Nephron progenitor cell (in vitro differentiated cells): ENCODE measurements at regions not wholly inside any gene's neighbourhood (a gene's known extent, or its start where the extent isn't known, plus 50 kb on each side); places are given as distances from the start of the nearest gene placed in this dataset.

Experiments
- DNase-seq: peaks from one replicate; pipeline ENCODE4 v3.0.0; 2021
- H3K27ac Mint-ChIP-seq: 2 replicates; pipeline ENCODE4 v1.8.0; 2021; ENCODE audit warnings: mild to moderate bottlenecking, moderate library complexity, mixed read lengths
- H3K27me3 Mint-ChIP-seq: 2 replicates; pipeline ENCODE4 v1.8.0; 2021; ENCODE audit warnings: mild to moderate bottlenecking, low read depth, mixed read lengths; ENCODE audit not compliant: poor library complexity
- H3K36me3 Mint-ChIP-seq: 2 replicates; pipeline ENCODE4 v1.8.0; 2021; ENCODE audit warnings: low read depth, mixed read lengths
- H3K4me1 Mint-ChIP-seq: 2 replicates; pipeline ENCODE4 v1.8.0; 2021; ENCODE audit warnings: mixed read lengths
- H3K4me3 Mint-ChIP-seq: 2 replicates; pipeline ENCODE4 v1.8.0; 2021; ENCODE audit warnings: mild to moderate bottlenecking, moderate library complexity, mixed read lengths
- H3K9me3 Mint-ChIP-seq: 2 replicates; pipeline ENCODE4 v1.8.0; 2021; ENCODE audit warnings: mild to moderate bottlenecking, moderate library complexity, mixed read lengths
- TF ChIP-seq, protein P1 (sequence below): fragments of 200-600 bp; sonication (generic); IDR thresholded peaks from 2 replicates; pipeline ENCODE4 v1.5.0; 2021; ENCODE audit warnings: antibody characterized with exemption

DNA sequence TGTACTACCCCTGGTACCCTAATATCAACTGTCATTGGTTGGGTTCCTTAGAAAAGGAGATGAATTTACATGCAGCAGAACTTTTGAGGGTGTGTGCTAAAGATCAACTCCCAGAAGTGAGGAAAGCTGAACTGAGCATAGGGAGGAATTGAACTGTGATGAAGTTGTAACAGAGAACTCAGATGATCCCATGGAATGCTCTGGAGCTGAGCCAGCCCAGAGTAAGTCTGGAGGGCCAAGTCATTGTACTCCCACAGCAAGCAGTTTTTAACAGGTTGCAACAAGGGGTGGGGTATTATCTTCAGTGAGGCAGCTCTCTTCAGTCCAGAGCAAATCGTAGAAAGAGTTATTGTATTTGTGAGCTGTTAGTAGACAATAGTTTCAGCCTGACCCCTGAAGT is 572.3 kb downstream of the PYDC2 start:
- TF ChIP-seq, protein P1, sequence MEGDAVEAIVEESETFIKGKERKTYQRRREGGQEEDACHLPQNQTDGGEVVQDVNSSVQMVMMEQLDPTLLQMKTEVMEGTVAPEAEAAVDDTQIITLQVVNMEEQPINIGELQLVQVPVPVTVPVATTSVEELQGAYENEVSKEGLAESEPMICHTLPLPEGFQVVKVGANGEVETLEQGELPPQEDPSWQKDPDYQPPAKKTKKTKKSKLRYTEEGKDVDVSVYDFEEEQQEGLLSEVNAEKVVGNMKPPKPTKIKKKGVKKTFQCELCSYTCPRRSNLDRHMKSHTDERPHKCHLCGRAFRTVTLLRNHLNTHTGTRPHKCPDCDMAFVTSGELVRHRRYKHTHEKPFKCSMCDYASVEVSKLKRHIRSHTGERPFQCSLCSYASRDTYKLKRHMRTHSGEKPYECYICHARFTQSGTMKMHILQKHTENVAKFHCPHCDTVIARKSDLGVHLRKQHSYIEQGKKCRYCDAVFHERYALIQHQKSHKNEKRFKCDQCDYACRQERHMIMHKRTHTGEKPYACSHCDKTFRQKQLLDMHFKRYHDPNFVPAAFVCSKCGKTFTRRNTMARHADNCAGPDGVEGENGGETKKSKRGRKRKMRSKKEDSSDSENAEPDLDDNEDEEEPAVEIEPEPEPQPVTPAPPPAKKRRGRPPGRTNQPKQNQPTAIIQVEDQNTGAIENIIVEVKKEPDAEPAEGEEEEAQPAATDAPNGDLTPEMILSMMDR: no peak
- H3K27ac Mint-ChIP-seq: no peak overlapping the region
- H3K27me3 Mint-ChIP-seq: no peaks in the 10 kb centered on the region
- DNase-seq: no peak
- no peak overlapping the region for H3K4me3 Mint-ChIP-seq
- H3K36me3 Mint-ChIP-seq: no peaks in the 10 kb centered on the region
- H3K4me1 Mint-ChIP-seq: no peaks in the 10 kb centered on the region
- no peaks in the 10 kb centered on the region for H3K9me3 Mint-ChIP-seq

DNA sequence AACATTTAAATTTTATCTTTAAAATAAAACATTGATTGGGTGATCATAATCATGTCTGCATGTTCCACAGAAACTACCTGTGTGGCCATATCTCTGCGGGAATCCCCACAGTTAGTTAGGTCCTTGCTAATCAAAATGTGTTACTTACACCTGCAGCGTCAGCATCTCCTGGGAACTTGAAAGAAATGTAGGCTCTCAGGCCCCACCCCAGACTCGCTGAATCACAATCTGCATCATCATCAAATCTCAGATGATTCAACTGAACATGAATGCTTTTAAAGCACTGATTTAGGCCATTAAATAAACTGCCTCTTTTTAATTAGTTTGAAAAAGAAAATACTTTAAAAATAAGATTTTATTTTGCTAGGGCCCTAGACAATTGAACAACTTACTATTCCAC is 577.8 kb downstream of the PYDC2 start:
- no peak for DNase-seq
- H3K9me3 Mint-ChIP-seq: no peaks in the 10 kb centered on the region
- no peaks in the 10 kb centered on the region for H3K36me3 Mint-ChIP-seq
- TF ChIP-seq, protein P1: no peak
- H3K4me3 Mint-ChIP-seq: no peak overlapping the region
- H3K27ac Mint-ChIP-seq: no peak overlapping the region
- H3K27me3 Mint-ChIP-seq: peaks cover 3% of the 10 kb centered on the region
- H3K4me1 Mint-ChIP-seq: no peaks in the 10 kb centered on the region

DNA sequence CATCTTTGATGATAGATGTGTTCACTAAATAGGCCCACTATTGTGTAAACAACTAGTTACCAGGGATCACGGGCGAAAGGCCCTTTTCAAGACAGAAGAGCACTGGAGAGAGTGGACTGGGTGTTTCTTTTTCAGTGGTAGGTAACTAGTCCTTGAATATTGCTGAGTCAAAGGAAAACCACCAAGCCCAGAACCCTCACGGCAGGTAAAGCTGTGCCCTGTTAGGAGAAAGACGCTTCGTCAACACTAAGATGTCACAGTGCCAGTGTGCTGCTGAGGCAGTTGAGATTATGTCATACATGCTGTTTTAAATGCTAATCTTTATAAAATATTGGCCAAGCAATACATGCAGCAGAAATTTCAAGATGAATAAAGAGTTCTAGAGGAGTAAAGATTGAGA is 578.6 kb downstream of the PYDC2 start:
- TF ChIP-seq, protein P1: no peak
- peaks cover 1% of the 10 kb centered on the region for H3K9me3 Mint-ChIP-seq
- H3K4me1 Mint-ChIP-seq: no peaks in the 10 kb centered on the region
- peaks cover 3% of the 10 kb centered on the region for H3K27me3 Mint-ChIP-seq
- no peak overlapping the region for H3K27ac Mint-ChIP-seq
- H3K36me3 Mint-ChIP-seq: no peaks in the 10 kb centered on the region
- H3K4me3 Mint-ChIP-seq: no peak overlapping the region
- no peak for DNase-seq

DNA sequence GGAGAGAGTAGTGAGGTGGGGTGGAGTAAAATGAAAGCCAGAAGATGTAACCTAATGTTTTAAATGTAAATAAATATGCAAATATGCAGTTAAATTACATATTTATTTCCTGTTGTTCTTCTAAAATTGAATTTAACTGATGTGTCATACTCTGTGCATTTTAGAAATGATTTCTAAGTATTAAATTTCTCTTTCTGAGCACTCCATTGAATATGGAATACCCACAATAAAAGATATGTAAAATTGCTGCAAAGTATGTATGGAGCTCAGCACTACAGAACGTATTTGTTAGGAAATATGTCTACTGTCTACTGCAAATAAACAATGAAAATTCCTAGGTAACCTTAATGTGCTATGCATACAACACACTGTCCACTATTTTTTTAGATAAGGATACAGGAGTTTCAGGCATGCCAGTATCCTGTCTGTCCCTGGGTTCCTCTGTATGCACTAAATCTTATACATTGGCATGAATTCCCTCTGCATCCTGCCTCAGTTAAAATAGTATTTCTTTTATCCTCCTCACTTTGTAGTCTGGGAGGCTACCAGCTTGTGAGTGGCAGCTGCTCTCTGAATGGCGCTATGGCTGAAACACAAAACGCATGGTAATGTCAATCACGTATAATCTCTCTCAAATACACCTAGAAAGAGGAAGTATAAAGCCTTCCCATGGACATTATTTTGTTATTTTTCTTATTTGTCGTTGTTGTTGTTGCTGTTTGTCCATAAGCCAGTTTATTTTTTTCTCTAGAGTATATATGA is 579.5 kb downstream of the PYDC2 start:
- Mint-ChIP-seq H3K4me1 (no peaks in the 10 kb centered on the region), H3K4me3 (no peak overlapping the region), H3K27ac (no peak overlapping the region), H3K27me3 (peaks cover 3% of the 10 kb centered on the region), H3K36me3 (no peaks in the 10 kb centered on the region), H3K9me3 (peaks cover 9% of the 10 kb centered on the region)
- TF ChIP-seq, protein P1: no peak
- DNase-seq: no peak

DNA sequence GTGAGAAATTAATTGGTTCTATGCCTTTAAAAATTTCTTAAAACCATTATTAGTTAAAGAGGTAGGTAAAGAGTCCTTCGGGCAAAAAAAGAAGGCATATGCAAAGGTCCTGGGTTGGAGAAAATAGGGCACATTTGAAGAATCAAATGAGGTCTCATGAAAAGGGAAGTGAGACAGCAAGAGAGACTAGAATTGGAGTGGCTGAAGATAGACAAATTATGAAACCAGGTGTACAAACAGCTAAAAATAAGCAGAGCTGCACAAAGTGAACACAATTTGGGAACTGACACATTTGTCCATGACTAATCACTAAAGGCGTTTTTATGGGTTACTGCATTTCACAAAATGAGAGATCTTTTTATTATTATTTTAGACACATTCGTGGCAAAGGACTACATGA is 581.2 kb downstream of the PYDC2 start:
- peaks cover 3% of the 10 kb centered on the region for H3K27me3 Mint-ChIP-seq
- no peak overlapping the region for H3K4me3 Mint-ChIP-seq
- peaks cover 9% of the 10 kb centered on the region for H3K9me3 Mint-ChIP-seq
- TF ChIP-seq, protein P1: no peak
- DNase-seq: no peak
- no peaks in the 10 kb centered on the region for H3K36me3 Mint-ChIP-seq
- no peak overlapping the region for H3K27ac Mint-ChIP-seq
- no peaks in the 10 kb centered on the region for H3K4me1 Mint-ChIP-seq

DNA sequence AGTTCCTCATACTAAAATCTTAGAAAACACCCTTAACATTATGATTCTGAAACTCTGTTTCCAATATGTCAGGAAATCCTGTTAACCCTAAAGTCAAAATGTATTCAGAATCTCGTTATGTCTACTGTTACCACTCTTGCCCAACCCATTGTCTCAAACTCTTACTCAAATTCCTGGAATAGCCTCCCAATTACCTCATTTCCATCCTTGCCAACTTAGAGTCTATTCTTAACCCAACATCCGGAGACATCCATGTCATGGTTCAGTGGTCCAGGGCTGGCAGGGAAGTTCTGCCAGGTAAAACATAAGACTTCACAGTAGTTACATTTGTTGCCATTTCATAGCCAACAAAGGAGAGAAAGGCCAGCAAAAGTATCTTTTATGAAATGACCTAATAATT is 593.9 kb downstream of the PYDC2 start:
- TF ChIP-seq, protein P1: no peak
- Mint-ChIP-seq H3K4me1 (peaks cover 43% of the 10 kb centered on the region), H3K9me3 (no peaks in the 10 kb centered on the region), H3K27ac (no peak overlapping the region), H3K36me3 (no peaks in the 10 kb centered on the region), H3K27me3 (no peaks in the 10 kb centered on the region), H3K4me3 (no peak overlapping the region)
- DNase-seq: no peak
